HEK293 (cell line): ENCODE measurements at regions not wholly inside any gene's neighbourhood (a gene's known extent, or its start where the extent isn't known, plus 50 kb on each side); places are given as distances from the start of the nearest gene placed in this dataset.

Experiments used
- GLI2 ChIP-seq: fragments of 450-650 bp; formaldehyde crosslinking; IDR thresholded peaks from 2 replicates; pipeline ENCODE4; 2017; ENCODE audit warnings: missing biosample characterization, missing genetic modification characterization, low read depth, borderline replicate concordance
- GLI4 ChIP-seq: fragments of 450-650 bp; formaldehyde crosslinking; IDR thresholded peaks from 2 replicates; pipeline ENCODE4 v1.5.1; 2016; ENCODE audit warnings: missing biosample characterization, missing genetic modification characterization
- HOXC10 ChIP-seq: sonication (generic); formaldehyde crosslinking; IDR thresholded peaks from 2 replicates; pipeline ENCODE4 v1.8.1; 2023; ENCODE audit warnings: mild to moderate bottlenecking, missing genetic modification reagents
- KLF10 ChIP-seq: fragments of 450-650 bp; IDR thresholded peaks from 2 replicates; pipeline ENCODE4 v1.5.1; 2018; ENCODE audit warnings: missing biosample characterization, mild to moderate bottlenecking, missing genetic modification characterization
- KLF16 ChIP-seq: fragments of 450-650 bp; formaldehyde crosslinking; IDR thresholded peaks from 2 replicates; pipeline ENCODE4 v1.5.1; 2017; ENCODE audit warnings: missing biosample characterization, missing genetic modification characterization
- MEIS1 ChIP-seq: sonication (generic); formaldehyde crosslinking; IDR thresholded peaks from 2 replicates; pipeline ENCODE4 v1.8.1; 2022; ENCODE audit warnings: missing genetic modification reagents, mild to moderate bottlenecking, borderline replicate concordance
- REPIN1 ChIP-seq: fragments of 450-650 bp; formaldehyde crosslinking; IDR thresholded peaks from 2 replicates; pipeline ENCODE4 v1.5.1; 2017; ENCODE audit warnings: missing biosample characterization, missing genetic modification characterization, low read depth
- YY1 ChIP-seq: fragments of 450-650 bp; formaldehyde crosslinking; IDR thresholded peaks from 2 replicates; pipeline ENCODE4 v1.5.1; 2018; ENCODE audit warnings: missing biosample characterization, missing genetic modification characterization
- ZBTB20 ChIP-seq: fragments of 450-650 bp; formaldehyde crosslinking; IDR thresholded peaks from 2 replicates; pipeline ENCODE4 v1.5.1; 2016; ENCODE audit warnings: missing biosample characterization, missing genetic modification characterization
- ZBTB21 ChIP-seq: fragments of 450-650 bp; formaldehyde crosslinking; IDR thresholded peaks from 2 replicates; pipeline ENCODE4 v1.5.1; 2017; ENCODE audit warnings: missing biosample characterization, missing genetic modification characterization
- ZBTB48 ChIP-seq: fragments of 450-650 bp; formaldehyde crosslinking; IDR thresholded peaks from 2 replicates; pipeline ENCODE4 v1.5.1; 2016; ENCODE audit warnings: missing biosample characterization, missing genetic modification characterization
- ZEB2 ChIP-seq: fragments of 450-650 bp; formaldehyde crosslinking; IDR thresholded peaks from 2 replicates; pipeline ENCODE4 v1.5.1; 2016; ENCODE audit warnings: missing biosample characterization, missing genetic modification characterization
- ZFP37 ChIP-seq: fragments of 450-650 bp; formaldehyde crosslinking; IDR thresholded peaks from 2 replicates; pipeline ENCODE4 v1.5.1; 2016; ENCODE audit warnings: missing biosample characterization, missing genetic modification characterization
- ZNF10 ChIP-seq: fragments of 450-650 bp; formaldehyde crosslinking; IDR thresholded peaks from 2 replicates; pipeline ENCODE4 v1.5.1; 2017; ENCODE audit warnings: missing biosample characterization, missing genetic modification characterization
- ZNF112 ChIP-seq: fragments of 450-650 bp; formaldehyde crosslinking; IDR thresholded peaks from 2 replicates; pipeline ENCODE4 v1.5.0; 2017; ENCODE audit warnings: missing biosample characterization, missing genetic modification characterization
- ZNF114 ChIP-seq: fragments of 450-650 bp; formaldehyde crosslinking; IDR thresholded peaks from 2 replicates; pipeline ENCODE4 v1.5.0; 2017; ENCODE audit warnings: missing biosample characterization, missing genetic modification characterization
- ZNF19 ChIP-seq: fragments of 450-650 bp; formaldehyde crosslinking; IDR thresholded peaks from 2 replicates; pipeline ENCODE4; 2016; ENCODE audit warnings: missing biosample characterization, missing genetic modification characterization, low read depth
- ZNF211 ChIP-seq: fragments of 450-650 bp; formaldehyde crosslinking; IDR thresholded peaks from 2 replicates; pipeline ENCODE4 v1.5.1; 2016; ENCODE audit warnings: low read depth, missing biosample characterization, missing genetic modification characterization
- ZNF239 ChIP-seq: fragments of 450-650 bp; formaldehyde crosslinking; IDR thresholded peaks from 2 replicates; pipeline ENCODE4 v1.5.1; 2016; ENCODE audit warnings: missing biosample characterization, missing genetic modification characterization
- ZNF24 ChIP-seq: fragments of 450-650 bp; formaldehyde crosslinking; IDR thresholded peaks from 2 replicates; pipeline ENCODE4 v1.5.1; 2016; ENCODE audit warnings: missing biosample characterization, missing genetic modification characterization
- ZNF26 ChIP-seq: fragments of 450-650 bp; formaldehyde crosslinking; IDR thresholded peaks from 2 replicates; pipeline ENCODE4 v1.5.1; 2016; ENCODE audit warnings: missing biosample characterization, missing genetic modification characterization
- ZNF274 ChIP-seq, 2 experiments: fragments of 200-500 bp in 1 of 2; fragments of 450-650 bp in 1 of 2; sonication (Bioruptor generic) in 1 of 2; formaldehyde crosslinking in 1 of 2; IDR thresholded peaks; 2 replicates each; pipeline versions ENCODE4 v1.5.1 to v1.6.1; 2014 to 2016; ENCODE audit warnings: borderline replicate concordance in 1 of 2, inconsistent platforms in 1 of 2, low read length in 1 of 2, missing biosample characterization in 1 of 2, missing genetic modification characterization in 1 of 2
- ZNF280D ChIP-seq: fragments of 450-650 bp; formaldehyde crosslinking; IDR thresholded peaks from 2 replicates; pipeline ENCODE4 v1.5.1; 2016; ENCODE audit warnings: missing biosample characterization, missing genetic modification characterization
- ZNF37A ChIP-seq: fragments of 450-650 bp; IDR thresholded peaks from 2 replicates; pipeline ENCODE4 v1.5.1; 2018; ENCODE audit warnings: missing biosample characterization, missing genetic modification characterization
- ZNF529 ChIP-seq: fragments of 450-650 bp; formaldehyde crosslinking; IDR thresholded peaks from 2 replicates; pipeline ENCODE4 v1.5.1; 2017; ENCODE audit warnings: missing genetic modification characterization, missing biosample characterization; ENCODE audit not compliant: insufficient replicate concordance
- ZNF558 ChIP-seq: fragments of 450-650 bp; formaldehyde crosslinking; IDR thresholded peaks from 2 replicates; pipeline ENCODE4 v1.5.1; 2016; ENCODE audit warnings: missing biosample characterization, missing genetic modification characterization
- ZNF571 ChIP-seq: fragments of 450-650 bp; formaldehyde crosslinking; IDR thresholded peaks from 2 replicates; pipeline ENCODE4 v1.5.0; 2017; ENCODE audit warnings: missing biosample characterization, missing genetic modification characterization
- ZNF610 ChIP-seq: fragments of 450-650 bp; formaldehyde crosslinking; IDR thresholded peaks from 2 replicates; pipeline ENCODE4 v1.5.1; 2016; ENCODE audit warnings: missing biosample characterization, missing genetic modification characterization, borderline replicate concordance
- ZNF658 ChIP-seq: fragments of 450-650 bp; formaldehyde crosslinking; IDR thresholded peaks from 2 replicates; pipeline ENCODE4; 2016; ENCODE audit warnings: missing biosample characterization, missing genetic modification characterization
- ZNF664 ChIP-seq: fragments of 450-650 bp; formaldehyde crosslinking; IDR thresholded peaks from 2 replicates; pipeline ENCODE4 v1.5.1; 2016; ENCODE audit warnings: missing biosample characterization, missing genetic modification characterization
- ZNF785 ChIP-seq: fragments of 450-650 bp; formaldehyde crosslinking; IDR thresholded peaks from 2 replicates; pipeline ENCODE4 v1.5.1; 2016; ENCODE audit warnings: missing biosample characterization, missing genetic modification characterization
- ZSCAN18 ChIP-seq: fragments of 450-650 bp; formaldehyde crosslinking; IDR thresholded peaks from 2 replicates; pipeline ENCODE4 v1.5.1; 2016; ENCODE audit warnings: missing biosample characterization, missing genetic modification characterization
- ZSCAN30 ChIP-seq: fragments of 450-650 bp; IDR thresholded peaks from 2 replicates; pipeline ENCODE4 v1.5.1; 2018; ENCODE audit warnings: missing biosample characterization, mild to moderate bottlenecking, missing genetic modification characterization, moderate library complexity
- ZXDB ChIP-seq: fragments of 450-650 bp; formaldehyde crosslinking; IDR thresholded peaks from 2 replicates; pipeline ENCODE4 v1.5.1; 2016; ENCODE audit warnings: missing biosample characterization, missing genetic modification characterization

GRCh38 chr12:114913871-114914801, 230.2 kb upstream of the TBX3 start (continued):
- TF ChIP-seq ZNF558 (tag by site-specific recombination) (peak; percentile 83; the same call in 1 of the 2 replicates), ZEB2 (peak; percentile 96), MEIS1 (CRISPR knock-in tag) (peak; percentile 86), ZNF610 (tag by site-specific recombination) (peak; percentile 74; the same call in 1 of the 2 replicates), KLF16 (tag by site-specific recombination) (peak; percentile 86), ZBTB48 (tag by site-specific recombination) (peak; percentile 54; the same call in 1 of the 2 replicates), KLF10 (peak; percentile 92), ZFP37 (tag by site-specific recombination) (peak; percentile 71; the same call in 1 of the 2 replicates), ZNF785 (tag by site-specific recombination) (no peak), ZNF19 (tag by site-specific recombination) (peak; percentile 81; the same call in 1 of the 2 replicates), ZNF37A (0 out of 2 replicates have a peak, but pooled peaks have one; percentile 56), HOXC10 (CRISPR knock-in tag) (no peak), ZNF571 (tag by site-specific recombination) (no peak), REPIN1 (tag by site-specific recombination) (no peak), ZNF211 (tag by site-specific recombination) (no peak), ZXDB (peak; percentile 97), ZNF239 (0 out of 2 replicates have a peak, but pooled peaks have one; percentile 20), YY1 (peak; percentile 69), ZSCAN18 (tag by site-specific recombination) (no peak), ZNF112 (no peak), ZNF24 (peak; percentile 96), ZNF274 (IDR thresholded peaks at IDR 0.05; ENCODE audit: low read length) (no peak), ZNF274 (tag by site-specific recombination; IDR thresholded peaks at IDR 0.05; ENCODE audit: borderline replicate concordance) (no peak), ZSCAN30 (tag by site-specific recombination) (peak; percentile 64; the same call in 1 of the 2 replicates), ZNF529 (tag by site-specific recombination) (peak; percentile 52), ZNF658 (tag by site-specific recombination) (no peak), ZNF10 (tag by site-specific recombination) (peak; percentile 75; the same call in 1 of the 2 replicates), ZBTB21 (tag by site-specific recombination) (peak; percentile 83), ZNF664 (peak; percentile 79), ZBTB20 (tag by site-specific recombination) (peak; percentile 51; the same call in 1 of the 2 replicates), ZNF280D (no peak), GLI2 (tag by site-specific recombination) (peak; percentile 99), ZNF114 (no peak), ZNF26 (tag by site-specific recombination) (no peak), GLI4 (tag by site-specific recombination) (no peak)
